LHCN-M2 (cell line): ENCODE measurements at regions not wholly inside any gene's neighbourhood (a gene's known extent, or its start where the extent isn't known, plus 50 kb on each side); places are given as distances from the start of the nearest gene placed in this dataset.
A peak's percentile ranks its signal among the peaks of the same experiment; 100 is the strongest.
"Not testable (repeated sequence)": the region's sequence is repeated elsewhere in the genome, so short reads cannot be mapped to it uniquely, and the experiment has no call there.

Experiments
- DNase-seq: peaks from one replicate; pipeline ENCODE4 v3.0.0-alpha.2; 2012; ENCODE audit warnings: low read depth

DNA sequence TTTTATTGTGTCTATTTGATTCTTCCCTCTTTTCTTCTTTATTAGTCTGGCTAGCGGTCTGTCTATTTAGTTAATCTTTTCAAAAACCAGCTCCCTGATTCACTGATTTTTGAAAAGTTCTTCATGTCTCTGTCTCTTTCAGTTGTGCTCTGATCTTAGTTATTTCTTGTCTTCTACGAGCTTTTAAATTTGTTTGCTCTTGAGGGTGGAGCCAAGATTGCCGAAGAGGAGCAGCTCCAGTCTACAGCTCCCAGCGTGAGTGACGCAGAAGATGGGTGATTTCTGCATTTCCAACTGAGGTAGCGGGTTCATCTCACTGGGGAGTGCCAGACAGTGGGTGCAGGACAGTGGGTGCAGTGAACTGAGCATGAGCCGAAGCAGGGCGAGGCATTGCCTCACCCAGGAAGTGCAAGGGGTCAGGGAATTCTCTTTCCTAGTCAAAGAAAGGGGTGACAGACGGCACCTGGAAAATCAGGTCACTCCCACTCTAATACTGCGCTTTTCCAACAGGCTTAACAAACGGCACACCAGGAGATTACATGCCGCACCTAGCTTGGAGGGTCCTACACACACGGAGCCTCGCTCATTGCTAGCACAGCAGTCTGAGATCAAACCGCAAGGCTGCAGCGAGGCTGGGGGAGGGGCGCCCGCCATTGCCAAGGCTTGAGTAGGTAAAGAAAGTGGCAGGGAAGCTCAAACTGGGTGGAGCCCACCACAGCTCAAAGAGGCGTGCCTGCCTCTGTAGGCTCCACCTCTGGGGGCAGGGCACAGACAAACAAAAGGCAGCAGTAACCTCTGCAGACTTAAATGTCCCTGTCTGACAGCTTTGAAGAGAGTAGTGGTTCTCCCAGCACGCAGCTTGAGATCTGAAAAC, 220.6 kb upstream of the IRAK1BP1 start:
- not testable (repeated sequence) for DNase-seq

DNA sequence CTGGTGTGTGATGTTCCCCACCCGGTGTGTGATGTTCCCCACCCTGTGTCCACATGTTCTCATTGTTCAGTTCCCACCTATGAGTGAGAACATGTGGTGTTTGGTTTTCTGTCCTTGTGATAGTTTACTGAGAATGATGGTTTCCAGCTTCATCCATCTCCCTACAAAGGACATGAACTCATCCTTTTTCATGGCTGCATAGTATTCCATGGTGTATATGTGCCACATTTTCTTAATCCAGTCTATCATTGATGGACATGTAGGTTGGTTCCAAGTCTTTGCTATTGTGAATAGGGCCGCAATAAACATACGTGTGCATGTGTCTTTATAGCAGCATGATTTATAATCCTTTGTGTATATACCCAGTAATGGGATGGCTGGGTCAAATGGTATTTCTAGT, 201.5 kb upstream of the IRAK1BP1 start:
- DNase-seq, result not testable (repeated sequence)

DNA sequence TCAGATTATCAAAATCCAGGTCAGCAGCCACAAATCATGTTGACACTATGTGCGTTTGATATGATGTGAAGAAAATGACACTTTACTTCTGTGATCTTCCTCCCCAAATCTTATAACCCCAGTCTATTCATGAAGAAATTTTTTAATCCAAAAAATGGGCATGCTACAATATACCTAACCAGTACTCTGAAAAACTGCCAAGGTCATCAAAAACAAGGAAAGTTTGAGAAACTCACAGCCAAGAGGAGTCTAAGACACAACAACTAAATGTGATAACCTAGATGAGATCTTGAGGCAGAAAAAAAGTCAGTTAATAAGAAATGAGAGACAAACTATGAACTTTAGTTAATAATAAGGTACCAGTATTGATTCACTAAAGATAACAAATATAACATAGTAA, 200.6 kb upstream of the IRAK1BP1 start:
- no peak for DNase-seq

DNA sequence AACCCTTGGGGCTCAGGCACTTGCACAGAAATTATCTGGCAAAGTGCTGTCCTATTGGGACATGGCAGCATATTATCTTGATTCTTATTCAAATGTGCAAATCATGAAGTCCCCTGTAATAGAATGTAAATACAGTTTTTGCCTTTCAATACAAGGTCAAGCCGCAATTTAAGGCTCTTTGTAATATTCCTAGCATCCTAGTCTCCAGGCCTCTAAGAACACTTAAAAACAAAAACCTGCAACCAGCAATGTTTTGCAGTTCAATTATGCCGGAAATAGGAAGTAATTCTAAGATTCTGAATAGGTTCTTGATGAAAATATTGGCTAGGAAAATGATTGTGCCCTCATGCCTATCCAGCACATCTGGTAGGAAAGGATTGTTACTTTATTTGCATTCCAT, 197.2 kb upstream of the IRAK1BP1 start:
- DNase-seq, result no peak

DNA sequence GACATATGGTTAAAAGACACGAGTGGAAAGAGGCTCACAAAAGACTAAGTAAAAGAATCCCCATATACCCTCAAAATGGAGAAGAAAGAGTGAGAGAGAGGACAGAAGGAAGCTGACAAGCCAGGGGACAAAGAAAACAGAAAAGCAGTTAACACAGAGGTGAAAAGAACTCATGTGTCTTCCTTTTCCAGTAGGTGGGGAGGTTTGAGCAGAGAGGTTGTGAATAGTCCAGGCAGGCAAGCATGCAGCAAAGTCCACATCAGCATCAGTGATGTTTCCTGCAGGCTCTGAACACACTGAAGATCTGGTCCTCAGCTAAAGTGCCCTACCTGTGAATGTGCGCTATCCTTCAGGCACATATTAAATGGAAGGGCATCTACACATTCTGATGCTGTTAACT, 196.5 kb upstream of the IRAK1BP1 start:
- no peak for DNase-seq

DNA sequence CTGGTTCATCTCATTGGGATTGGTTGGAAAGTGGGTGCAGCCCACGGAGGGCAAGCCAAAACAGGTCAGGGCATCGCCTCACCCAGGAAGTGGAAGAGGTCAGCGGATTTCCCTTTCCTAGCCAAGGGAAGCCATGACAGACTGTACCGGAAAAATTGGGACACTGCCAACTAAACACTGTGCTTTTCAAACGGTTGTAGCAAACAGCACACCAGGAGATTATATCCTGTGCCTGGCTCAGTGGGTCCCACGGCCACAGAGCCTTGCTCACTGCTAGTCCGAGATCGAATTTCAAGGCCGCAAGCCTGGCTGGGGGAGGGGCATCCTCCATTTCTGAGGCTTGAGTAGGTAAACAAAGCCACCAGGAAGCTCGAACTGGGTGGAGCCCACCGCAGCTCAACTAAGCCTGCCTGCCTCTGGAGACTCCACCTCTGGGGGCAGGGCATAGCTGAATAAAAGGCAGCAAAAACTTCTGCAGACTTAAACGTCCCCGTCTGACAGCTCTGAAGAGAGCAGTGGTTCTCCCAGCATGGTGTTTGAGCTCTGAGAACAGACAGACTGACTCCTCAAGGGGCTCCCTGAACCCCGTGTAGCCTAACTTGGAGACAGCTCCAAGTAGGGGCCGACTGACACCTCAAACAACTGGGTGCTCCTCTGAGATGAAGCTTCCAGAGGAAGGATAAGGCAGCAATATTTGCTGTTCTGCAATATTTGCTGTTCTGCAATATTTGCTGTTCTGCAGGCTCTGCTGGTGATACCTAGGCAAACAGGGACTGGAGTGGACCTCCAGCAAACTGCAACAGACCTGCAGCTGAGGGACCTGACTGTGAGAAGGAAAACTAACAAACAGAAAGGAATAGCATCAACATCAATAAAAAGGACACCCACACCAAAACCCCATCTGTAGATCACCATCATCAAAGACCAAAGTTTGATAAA, 191.0 kb upstream of the IRAK1BP1 start:
- DNase-seq, result not testable (repeated sequence)

DNA sequence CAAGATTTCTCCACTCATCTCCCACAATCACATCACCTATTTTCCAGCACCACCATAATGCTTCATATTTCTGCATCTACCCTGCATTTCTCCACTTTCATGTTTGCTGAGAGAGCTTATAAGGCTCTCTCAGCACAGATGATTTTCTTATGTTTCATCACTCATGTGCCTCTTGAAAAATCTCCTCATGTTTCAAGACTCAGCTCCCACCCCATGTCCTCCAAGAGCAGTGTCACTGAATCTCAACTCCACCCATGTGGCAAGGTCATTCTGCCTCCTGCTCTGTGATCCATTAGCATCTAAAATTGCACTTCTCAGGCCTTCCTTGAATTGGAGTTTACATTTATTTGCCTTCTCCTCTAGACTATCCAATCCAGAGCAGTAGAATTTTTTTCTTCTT, 178.7 kb upstream of the IRAK1BP1 start:
- no peak for DNase-seq

DNA sequence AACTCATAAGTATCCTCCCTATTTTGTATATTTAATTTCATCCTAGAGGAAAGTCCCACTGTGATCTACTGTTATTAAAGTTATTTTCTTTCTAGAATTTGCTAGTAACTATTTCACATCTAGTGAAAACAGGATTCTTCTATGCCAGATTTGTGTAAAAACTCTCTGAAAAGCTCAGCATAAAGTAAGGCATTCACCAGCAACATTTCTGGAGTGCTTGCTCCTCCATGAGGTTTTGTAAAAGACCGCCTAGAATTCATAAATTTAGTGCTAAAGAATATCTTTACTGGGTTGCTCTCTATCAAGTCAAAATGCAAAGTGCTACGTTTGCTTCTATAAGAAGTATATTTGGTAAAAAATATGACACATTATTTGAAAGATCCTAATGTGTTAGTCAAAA, 173.5 kb upstream of the IRAK1BP1 start:
- no peak for DNase-seq

DNA sequence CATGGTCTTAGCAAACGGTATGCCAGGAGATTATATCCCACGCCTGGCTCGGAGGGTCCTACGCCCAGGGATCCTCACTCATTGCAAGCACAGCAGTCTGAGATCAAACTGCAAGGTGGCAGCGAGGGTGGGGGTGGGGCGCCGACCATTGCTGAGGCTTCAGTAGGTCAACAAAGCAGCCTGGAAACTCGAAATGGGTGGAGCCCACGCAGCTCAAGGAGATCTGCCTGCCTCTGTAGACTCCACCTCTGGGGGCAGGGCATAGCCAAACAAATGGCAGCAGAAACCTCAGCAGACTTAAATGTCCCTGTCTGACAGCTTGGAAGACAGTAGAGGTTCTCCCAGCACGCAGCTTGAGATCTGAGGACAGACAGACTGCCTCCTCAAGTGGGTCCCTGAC, 172.7 kb upstream of the IRAK1BP1 start:
- DNase-seq, result not testable (repeated sequence)

DNA sequence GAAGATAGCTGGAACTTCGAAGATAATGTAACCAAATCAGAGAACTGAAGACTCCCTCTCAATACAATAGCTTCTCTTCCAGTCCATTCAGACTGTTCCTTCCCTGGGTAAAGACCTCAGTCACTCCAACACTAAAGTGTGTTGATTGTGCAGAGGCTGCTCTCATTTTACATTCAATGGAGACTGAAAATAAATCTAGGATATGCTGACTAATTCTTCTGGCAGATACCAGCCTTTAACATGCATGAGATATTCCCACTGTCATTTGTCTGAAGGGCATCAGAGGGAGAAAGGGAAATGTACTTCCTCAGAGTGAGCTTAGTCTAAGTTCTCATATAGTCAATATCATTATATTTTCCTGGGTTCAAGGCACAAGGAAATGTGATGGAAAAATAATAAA, 166.4 kb upstream of the IRAK1BP1 start:
- DNase-seq, result peak; percentile 15

DNA sequence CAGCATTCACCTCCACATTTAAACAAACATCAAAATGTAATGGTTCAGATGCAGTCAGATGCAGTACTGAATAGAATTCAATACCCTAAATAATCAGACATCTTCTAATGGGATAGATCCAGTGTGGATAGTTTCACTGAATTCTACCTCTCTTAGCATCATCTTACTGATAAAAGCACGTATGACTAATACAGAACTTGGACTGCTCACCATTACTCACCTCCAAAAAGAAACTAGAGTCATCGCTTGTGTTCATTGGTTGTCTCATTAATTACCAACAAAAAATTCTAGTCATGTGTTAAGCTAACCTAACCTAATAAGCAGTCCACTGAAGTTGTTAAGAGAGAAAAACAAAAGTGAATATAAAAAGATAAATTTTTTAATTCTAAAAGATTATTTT, 165.9 kb upstream of the IRAK1BP1 start:
- peak; percentile 73 for DNase-seq

DNA sequence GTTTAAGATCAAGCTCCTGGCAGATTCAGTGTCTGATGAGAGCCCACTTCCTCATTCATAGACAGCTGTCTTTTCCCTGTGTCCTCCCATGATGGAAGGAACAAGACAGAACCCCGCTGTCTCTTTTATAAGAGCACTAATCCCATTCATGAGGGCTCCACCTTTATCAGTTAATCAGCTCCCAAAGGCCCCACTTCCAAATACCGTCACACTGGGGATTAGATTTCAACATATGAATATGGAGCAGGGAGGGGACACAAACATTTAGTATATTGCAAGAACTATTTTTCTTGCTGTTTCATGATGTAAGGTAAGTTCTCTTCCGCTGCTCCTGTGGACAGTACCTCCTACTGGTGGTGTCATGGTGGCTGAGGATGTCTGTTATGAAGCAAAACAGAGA, 158.3 kb upstream of the IRAK1BP1 start:
- DNase-seq, result no peak

DNA sequence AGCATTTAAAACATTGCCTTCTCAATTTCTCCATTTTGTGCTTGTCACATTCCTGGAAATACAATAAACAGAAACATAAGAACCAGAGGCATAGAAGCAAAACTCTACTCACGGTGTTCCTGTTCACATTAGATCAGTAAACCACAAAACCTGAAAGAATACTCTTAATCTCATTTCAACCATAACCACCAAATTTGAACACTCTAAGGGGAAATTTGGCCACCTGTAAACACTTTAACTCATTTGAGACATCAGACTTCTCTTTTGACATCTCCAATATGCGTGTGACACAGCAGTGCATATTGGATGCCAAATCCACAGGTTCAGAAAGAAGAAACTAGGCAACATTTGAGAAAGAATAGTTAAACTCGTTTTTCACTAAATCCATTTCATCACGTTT, 153.8 kb upstream of the IRAK1BP1 start:
- DNase-seq, result no peak

DNA sequence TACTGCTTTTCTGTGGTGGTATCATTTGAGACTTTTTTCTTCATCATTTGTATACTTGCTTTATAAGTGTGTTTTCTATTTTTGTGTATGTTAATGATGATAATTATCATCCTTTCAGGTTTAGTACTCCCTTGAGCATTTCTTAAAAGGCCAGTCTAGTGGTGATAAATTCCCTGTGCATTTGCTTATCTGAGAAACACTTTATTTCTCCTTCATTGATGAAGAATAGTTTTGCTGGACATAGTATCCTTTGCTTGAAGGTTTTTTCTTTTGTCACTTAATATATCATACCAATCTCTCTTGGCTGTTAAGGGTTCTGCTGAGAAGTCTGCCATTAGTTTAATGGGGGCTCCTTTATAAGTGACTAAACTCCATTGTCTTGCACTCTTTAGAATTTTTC, 123.2 kb upstream of the IRAK1BP1 start:
- no peak for DNase-seq

DNA sequence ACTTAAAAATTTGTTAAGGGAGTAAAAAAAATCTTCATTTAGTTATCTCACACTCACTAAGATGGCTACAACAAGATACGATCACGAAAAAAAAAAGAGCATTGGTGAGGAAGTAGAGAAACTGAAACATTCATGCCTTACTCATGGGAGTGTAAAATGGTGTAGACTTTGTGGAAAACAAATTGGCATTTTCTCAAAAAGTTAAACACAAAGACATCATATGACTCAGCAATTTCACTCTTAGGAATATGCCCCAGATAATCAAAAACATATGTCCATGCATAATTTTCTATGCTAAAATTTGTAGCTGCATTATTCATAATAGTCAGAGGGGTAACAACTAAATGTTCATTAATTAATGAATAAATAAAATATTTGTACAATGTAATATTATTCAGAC, 120.9 kb upstream of the IRAK1BP1 start:
- peak; percentile 42 for DNase-seq

DNA sequence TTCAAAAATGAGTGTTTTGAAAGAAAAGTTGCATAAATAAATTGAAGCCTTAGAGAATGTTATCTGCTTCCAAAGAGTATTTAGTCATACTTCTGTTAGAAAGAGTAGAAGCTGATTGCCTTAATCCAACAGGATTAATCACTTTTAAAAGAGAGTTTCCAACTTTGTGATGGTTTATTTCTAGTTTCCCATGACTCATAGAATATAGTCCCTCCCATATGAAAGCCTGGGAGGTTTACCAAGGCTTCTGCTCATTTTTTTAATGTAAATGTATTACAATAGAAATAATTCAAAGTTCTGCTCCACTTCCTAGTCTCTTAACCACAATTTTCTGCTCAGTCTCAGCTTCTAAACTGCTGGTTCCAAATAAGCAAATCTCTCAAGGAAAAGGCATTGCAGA, 118.0 kb upstream of the IRAK1BP1 start:
- DNase-seq, result peak; percentile 16

DNA sequence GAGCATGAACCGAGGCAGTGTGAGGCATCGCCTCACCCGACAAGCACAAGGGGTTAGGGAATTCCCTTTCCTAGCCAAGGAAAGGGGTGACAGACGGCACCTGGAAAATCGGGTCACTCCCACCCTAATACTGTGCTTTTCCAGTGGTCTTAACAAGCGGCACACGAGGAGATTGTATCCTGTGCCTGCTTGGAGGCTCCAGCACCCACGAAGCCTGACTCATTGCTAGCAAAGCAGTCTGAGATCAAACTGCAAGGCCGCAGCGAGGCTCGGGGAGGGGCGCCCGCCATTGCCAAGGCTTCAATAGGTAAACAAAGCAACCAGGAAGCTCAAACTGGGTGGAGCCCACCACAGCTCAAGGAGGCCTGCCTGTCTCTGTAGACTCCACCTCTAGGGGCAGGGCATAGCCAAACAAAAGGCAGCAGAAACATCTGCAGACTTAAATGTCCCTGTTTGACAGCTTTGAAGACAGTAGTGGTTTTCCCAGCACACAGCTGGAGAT, 109.0 kb upstream of the IRAK1BP1 start:
- not testable (repeated sequence) for DNase-seq

DNA sequence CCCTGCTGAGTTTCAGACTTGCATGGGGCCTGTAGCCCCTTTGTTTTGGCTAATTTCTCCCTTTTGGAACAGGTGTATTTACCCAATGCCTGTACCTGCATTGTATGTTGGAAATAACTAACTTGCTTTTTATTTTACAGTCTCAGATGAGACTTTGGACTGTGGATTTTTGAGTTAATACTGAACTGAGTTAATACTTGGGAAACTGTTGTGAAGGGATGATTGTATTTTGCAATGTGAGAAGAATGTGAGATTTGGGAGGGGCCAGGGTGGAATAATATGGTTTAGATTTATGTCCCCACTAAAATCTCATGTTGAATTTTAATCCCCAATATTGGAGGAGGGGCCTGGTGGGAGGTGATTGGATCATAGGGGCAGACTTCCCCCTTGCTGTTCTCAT, 99.1 kb upstream of the IRAK1BP1 start:
- DNase-seq, result no peak

DNA sequence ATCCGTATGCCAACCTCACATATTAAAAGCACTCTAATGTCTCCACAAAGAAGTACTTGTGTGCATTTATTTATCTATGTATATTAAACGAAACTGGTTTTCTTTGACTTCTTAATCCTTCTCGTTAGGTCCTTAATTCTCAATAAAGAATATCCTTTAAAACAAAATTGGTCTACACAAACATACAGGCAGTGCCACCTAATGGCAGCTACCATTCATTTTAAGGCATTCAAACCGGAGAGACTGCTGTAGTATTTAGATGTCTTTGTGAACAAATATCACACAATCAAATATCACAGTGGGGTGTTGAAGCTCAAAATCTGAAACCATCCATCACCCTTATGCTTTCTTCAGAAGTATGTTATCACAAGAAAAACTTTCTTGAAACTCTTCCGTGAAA, 96.6 kb upstream of the IRAK1BP1 start:
- DNase-seq, result no peak

DNA sequence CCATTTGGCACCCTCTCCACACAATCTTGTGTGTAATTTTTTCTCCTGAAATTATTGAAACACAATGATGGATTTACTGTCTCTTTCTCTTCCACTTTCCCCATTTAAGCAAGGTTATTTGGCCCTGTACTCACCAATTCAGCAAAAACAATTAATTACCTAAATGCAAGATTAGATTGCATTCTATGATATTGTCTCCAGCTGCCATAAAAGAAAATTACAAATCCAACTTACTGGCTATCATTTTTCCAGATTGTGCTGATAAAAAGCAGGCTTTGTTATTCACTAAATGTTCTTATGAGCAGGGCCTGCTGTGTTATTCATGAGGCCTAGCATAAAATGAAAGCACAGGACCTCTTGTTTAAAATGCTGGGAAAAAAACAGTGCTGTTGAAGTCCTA, 95.8 kb upstream of the IRAK1BP1 start:
- no peak for DNase-seq

DNA sequence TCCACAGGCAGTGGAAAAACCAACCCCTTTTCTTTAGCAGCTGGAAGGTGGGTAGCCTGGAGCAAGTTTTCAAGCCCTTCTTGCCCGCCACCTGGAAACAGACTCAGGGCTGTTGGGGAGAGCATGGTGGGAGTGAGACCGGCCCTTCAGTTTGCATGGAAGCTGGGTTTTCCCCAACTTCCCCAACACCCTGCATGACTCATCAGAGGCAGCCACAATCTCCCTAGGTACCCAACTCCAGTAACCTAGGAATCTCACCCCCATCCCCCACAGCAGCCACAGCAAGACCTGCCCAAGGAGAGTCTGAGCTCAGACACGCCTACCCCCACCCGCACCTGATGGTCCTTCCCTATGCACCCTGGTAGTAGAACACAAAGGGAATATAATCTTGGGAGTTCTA, 86.3 kb upstream of the IRAK1BP1 start:
- no peak for DNase-seq

DNA sequence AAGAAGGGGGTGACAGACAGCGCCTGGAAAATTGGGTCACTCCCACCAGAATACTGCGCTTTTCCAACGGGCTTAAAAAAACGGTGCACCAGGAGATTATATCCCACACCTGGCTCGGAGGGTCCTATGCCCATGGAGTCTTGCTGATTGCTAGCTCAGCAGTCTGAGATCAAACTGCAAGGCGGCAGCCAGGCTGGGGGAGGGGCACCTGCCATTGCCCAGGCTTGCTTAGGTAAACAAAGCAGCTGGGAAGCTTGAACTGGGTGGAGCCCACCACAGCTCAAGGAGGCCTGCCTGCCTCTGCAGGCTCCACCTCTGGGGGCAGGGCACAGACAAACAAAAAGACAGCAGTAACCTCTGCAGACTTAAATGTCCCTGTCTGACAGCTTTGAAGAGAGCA, 84.0 kb upstream of the IRAK1BP1 start:
- DNase-seq, result not testable (repeated sequence)
